Mesothelial cell of epicardium (in vitro differentiated cells): ENCODE measurements at regions not wholly inside any gene's neighbourhood (a gene's known extent, or its start where the extent isn't known, plus 50 kb on each side); places are given as distances from the start of the nearest gene placed in this dataset.

Experiments used
- DNase-seq, 2 experiments: peaks; one replicate each; pipeline ENCODE4 v3.0.0; 2021; ENCODE audit warnings: low spot score in 2 of 2; ENCODE audit not compliant: unreplicated experiment in 2 of 2
- H3K27ac Mint-ChIP-seq: 2 replicates; pipeline ENCODE4 v1.8.0; 2021; ENCODE audit warnings: mixed read lengths
- H3K27me3 Mint-ChIP-seq: 2 replicates; pipeline ENCODE4 v1.8.0; 2021; ENCODE audit warnings: low read depth, mixed read lengths
- H3K36me3 Mint-ChIP-seq: 2 replicates; pipeline ENCODE4 v1.8.0; 2021; ENCODE audit warnings: mixed read lengths
- H3K4me1 Mint-ChIP-seq: 2 replicates; pipeline ENCODE4 v1.8.0; 2021; ENCODE audit warnings: mixed read lengths
- H3K4me3 Mint-ChIP-seq: 2 replicates; pipeline ENCODE4 v1.8.0; 2021; ENCODE audit warnings: mild to moderate bottlenecking, moderate library complexity, mixed read lengths
- H3K9me3 Mint-ChIP-seq: 2 replicates; pipeline ENCODE4 v1.8.0; 2021; ENCODE audit warnings: mixed read lengths
- TF ChIP-seq, protein P1 (sequence below): fragments of 200-600 bp; sonication (generic); IDR thresholded peaks from one replicate; pipeline ENCODE4 v1.5.0; 2021; ENCODE audit warnings: antibody characterized with exemption; ENCODE audit not compliant: unreplicated experiment

DNA sequence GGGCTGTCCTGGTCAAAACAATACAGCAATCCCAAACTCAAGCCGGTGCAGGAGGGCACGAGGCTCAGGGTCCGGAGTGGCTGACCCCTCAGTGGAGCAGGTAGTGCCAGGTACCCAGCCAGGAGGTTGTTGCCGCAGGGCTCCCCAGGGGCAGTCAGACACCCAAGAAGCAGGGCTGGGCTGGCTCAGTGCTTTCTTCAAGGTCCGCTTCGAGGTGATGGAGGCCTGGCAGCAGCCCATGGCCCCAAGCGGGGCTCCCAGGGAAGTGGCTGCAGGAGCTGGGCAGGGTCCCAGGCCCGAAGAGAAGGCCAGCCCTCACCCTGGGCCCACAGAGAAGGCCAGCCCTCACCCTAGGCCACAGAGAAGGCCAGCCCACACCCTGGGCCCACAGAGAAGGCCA lies 55.3 kb upstream of the COPS8 start:
- TF ChIP-seq, protein P1, sequence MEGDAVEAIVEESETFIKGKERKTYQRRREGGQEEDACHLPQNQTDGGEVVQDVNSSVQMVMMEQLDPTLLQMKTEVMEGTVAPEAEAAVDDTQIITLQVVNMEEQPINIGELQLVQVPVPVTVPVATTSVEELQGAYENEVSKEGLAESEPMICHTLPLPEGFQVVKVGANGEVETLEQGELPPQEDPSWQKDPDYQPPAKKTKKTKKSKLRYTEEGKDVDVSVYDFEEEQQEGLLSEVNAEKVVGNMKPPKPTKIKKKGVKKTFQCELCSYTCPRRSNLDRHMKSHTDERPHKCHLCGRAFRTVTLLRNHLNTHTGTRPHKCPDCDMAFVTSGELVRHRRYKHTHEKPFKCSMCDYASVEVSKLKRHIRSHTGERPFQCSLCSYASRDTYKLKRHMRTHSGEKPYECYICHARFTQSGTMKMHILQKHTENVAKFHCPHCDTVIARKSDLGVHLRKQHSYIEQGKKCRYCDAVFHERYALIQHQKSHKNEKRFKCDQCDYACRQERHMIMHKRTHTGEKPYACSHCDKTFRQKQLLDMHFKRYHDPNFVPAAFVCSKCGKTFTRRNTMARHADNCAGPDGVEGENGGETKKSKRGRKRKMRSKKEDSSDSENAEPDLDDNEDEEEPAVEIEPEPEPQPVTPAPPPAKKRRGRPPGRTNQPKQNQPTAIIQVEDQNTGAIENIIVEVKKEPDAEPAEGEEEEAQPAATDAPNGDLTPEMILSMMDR: no peak
- H3K4me1 Mint-ChIP-seq: peaks cover 3% of the 10 kb centered on the region
- no peak for DNase-seq
- H3K9me3 Mint-ChIP-seq: peaks cover 7% of the 10 kb centered on the region
- H3K36me3 Mint-ChIP-seq: no peaks in the 10 kb centered on the region
- no peak overlapping the region for H3K27ac Mint-ChIP-seq
- H3K4me3 Mint-ChIP-seq: no peak overlapping the region
- no peaks in the 10 kb centered on the region for H3K27me3 Mint-ChIP-seq

DNA sequence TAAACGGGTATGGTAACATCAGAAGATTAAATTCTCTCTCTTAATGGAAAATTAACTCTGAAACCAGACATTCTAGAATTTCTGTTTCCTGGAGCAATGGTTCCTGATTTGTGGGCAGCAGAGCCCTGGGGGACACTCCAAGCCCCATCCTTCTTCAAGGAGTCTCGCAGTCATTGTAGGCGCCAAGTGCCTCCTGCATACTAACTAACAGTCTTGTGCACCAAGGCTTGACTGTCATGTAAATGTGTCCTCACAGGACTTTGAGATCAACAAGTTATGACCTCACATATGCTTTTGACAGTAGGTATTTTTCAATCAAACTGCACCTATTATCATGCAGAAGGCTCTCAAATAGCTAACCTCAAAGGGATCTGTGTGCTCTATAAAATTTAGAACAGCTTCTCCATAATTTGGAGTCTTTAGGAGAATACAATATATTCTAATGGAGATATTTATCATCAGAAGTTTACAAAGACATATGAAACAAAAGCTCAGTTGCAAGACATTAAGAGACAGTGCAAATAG lies 52.1 kb upstream of the COPS8 start:
- Mint-ChIP-seq H3K36me3 (no peaks in the 10 kb centered on the region), H3K9me3 (peaks cover 7% of the 10 kb centered on the region), H3K4me1 (peaks cover 16% of the 10 kb centered on the region), H3K27ac (no peak overlapping the region), H3K4me3 (no peak overlapping the region), H3K27me3 (no peaks in the 10 kb centered on the region)
- TF ChIP-seq, protein P1: no peak
- DNase-seq: no peak

GRCh38 chr2:237035781-237036475 lies 49.8 kb upstream of the COPS8 start:
- no peak overlapping the region for H3K27ac Mint-ChIP-seq
- TF ChIP-seq, protein P1: no peak
- H3K27me3 Mint-ChIP-seq: no peaks in the 10 kb centered on the region
- H3K4me1 Mint-ChIP-seq: peaks cover 20% of the 10 kb centered on the region
- no peak for DNase-seq
- H3K9me3 Mint-ChIP-seq: peaks cover 7% of the 10 kb centered on the region
- H3K4me3 Mint-ChIP-seq: no peak overlapping the region
- H3K36me3 Mint-ChIP-seq: no peaks in the 10 kb centered on the region
